Heart left ventricle (tissue), 13 donors: ENCODE measurements at regions not wholly inside any gene's neighbourhood (a gene's known extent, or its start where the extent isn't known, plus 50 kb on each side); places are given as distances from the start of the nearest gene placed in this dataset.

Experiments
- POLR2A ChIP-seq, 2 donors: fragments of 450-650 bp; IDR thresholded peaks; one replicate each; pipeline ENCODE4 v1.6.1; 2017; ENCODE audit warnings: antibody characterized with exemption in 2 of 2, mild to moderate bottlenecking in 2 of 2, moderate library complexity in 2 of 2
- TF ChIP-seq, protein P1 (sequence below), 12 donors: fragments of 200-600 bp; sonication (generic) in 4 of 12; IDR thresholded peaks; one replicate each; pipeline versions ENCODE4 v1.5.0 to v1.8.0; 2018 to 2022; ENCODE audit warnings: antibody characterized with exemption in 12 of 12, mild to moderate bottlenecking in 5 of 12
- donor health status: ischemic (EF 13 %, LVEDD 7.1; RV severe dilation, severe dysfunction).
- donor health status: DM: no; HTN: yes; CAD: no.
- donor health status: DM: no; HTN: no; CAD: no.
- donor health status: ischemic (EF 25% LVEDD 6.9; RV normal size, moderate dysfunction).
- donor health status: ischemic (EF 25% LVEDD 5.7; RV mildly dilated, moderate dysfunction).
- donor health status: ischemic (EF 35%, LVEDD 5.7; RV mildly dilated, moderate dysfunction).
- donor health status: nonischemic (EF 11% LVEDD 7.7; RV severe dilation, severe dysfunction).
- donor health status: DM: yes; HTN: yes; CAD: no.
- donor health status: PGD.
- donor health status: ischemic (EF 29% LVEDD 5.4; RV normal size, mild dysfunction).
- donor health status: nonischemic (EF 23%, LVEDD 6.1; RV moderate dilation, normal function).

DNA sequence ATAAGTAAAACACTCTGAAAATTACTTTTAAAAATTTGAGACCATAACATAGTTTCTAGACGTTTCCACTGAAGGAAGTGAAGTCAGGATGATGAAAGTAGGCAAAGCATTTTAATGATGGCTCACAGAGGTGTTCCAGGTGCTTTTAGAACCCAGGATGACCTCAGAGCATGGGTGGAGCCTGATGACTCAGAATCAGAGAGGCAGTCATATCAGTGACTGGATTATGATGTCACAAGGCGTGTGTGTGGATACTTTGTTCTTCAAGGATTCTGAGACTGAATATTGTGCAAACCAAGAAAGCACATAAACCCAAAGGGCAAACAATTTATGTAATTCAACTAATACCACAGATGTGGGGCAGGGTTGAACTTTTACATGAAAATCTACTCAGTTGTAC, 200.2 kb upstream of the FOXN2 start:
- TF ChIP-seq, protein P1, sequence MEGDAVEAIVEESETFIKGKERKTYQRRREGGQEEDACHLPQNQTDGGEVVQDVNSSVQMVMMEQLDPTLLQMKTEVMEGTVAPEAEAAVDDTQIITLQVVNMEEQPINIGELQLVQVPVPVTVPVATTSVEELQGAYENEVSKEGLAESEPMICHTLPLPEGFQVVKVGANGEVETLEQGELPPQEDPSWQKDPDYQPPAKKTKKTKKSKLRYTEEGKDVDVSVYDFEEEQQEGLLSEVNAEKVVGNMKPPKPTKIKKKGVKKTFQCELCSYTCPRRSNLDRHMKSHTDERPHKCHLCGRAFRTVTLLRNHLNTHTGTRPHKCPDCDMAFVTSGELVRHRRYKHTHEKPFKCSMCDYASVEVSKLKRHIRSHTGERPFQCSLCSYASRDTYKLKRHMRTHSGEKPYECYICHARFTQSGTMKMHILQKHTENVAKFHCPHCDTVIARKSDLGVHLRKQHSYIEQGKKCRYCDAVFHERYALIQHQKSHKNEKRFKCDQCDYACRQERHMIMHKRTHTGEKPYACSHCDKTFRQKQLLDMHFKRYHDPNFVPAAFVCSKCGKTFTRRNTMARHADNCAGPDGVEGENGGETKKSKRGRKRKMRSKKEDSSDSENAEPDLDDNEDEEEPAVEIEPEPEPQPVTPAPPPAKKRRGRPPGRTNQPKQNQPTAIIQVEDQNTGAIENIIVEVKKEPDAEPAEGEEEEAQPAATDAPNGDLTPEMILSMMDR (IDR thresholded peaks at IDR 0.05) = no peak
- TF ChIP-seq POLR2A (IDR thresholded peaks at IDR 0.05) = no peak
